GM19238 (cell line): ENCODE measurements at regions not wholly inside any gene's neighbourhood (a gene's known extent, or its start where the extent isn't known, plus 50 kb on each side); places are given as distances from the start of the nearest gene placed in this dataset.

Experiments used
- DNase-seq: peaks from one replicate; pipeline ENCODE4 v3.0.0; 2011; ENCODE audit warnings: low spot score; ENCODE audit not compliant: insufficient read length

DNA sequence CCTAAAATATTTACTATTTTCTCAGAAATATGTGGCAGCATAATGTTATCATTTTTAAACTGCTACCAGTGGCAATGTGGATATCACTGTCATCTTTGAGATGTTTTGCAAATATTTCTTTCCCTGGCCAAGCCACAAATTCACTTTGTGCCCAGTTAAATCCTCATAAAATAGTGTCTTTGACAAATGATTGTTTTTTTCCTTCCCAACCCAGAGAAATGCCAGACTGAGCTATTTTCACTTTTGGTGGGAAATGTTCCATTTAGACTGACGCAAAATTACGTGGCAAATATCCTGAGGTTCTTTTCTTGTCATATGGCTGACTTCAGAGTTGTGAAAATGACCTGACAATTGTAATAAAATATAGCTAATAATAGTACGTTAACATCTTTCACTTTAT is 807.0 kb upstream of the SOX9 start:
- no peak for DNase-seq

DNA sequence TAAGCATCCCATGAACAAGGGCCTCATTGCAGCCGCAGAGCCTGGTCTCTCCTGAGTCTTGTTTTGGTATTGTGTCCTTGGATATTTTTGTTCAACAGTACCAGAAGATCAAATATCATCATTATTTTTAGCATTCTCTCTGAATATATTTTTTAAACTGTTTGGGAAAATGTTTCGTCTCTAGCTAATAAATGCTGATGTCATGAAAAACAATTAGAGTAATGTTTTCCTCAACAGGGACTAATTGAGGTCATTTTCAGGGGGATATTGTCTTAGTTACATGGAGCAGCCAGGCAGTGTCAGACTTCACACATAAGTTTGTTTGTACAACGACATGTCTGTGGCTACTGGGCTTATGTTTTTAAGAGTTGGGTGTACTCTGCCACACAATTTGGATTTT is 805.3 kb upstream of the SOX9 start:
- no peak for DNase-seq

DNA sequence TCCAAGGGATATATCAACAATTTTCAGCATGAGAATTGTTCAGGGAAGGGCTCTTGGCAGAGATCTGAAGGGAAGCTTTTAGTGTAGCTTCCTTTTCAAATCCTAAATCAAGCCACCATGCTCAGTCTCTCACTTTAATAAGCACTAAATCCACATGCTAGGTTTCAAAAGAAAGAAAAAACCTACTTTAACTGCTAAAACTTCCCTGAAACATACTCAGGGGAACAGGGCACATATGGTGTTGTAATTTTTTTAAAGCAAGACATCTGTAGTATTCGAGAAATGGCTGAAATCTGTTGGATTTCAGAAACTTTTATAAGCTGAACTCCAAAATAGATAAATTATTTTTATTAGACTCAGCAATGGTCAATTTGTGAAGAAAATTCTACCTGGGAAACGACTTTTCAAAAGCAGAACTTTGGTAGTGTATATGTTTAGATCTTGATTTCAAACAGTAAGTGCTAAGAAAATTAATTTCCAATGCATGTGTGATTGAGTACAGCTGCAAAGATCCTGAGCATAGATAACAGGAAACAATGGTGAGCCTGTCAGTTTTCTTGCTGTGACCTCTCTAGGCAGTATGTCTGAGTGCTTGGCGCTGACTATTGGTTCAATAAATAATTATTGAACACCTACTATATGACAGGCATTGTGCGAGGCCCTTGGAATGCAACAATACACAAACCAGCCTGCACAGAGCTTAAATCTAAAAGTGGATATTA is 804.5 kb upstream of the SOX9 start:
- no peak for DNase-seq

DNA sequence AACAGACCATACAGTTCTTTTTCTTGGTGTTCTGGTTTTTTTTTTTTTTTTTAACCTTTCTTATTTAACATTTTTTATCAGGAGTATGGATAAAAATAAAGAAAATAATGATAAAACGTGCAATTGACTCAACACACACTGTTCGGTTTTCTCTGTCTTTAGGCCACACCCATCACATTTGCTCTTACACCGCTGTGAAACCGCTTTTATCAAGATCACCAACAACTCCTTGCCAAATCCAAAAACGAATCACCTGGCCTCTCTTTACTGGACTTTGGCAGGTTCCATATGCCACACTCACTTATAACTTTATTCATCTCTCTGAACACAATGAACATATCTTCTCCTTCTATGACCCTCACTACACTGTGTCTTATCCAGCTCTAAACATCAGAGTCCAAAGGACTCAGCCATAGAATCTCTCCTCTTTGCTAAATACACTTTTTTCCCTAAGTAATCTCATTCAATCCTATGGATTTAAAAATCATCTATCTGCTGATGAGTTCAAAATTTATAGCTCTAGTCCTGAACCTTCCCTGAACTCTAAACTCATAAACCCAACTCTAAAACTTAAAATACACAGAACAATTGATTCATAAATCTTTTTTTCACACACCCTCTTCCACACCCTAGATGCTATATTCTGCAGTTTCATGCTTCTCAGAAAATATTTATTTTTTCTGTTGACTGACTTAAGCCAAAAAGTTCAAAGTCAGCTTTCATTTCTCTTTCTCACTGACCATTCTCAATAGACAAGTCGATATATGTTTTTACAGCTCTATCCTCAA is 800.6 kb upstream of the SOX9 start:
- DNase-seq: no peak

DNA sequence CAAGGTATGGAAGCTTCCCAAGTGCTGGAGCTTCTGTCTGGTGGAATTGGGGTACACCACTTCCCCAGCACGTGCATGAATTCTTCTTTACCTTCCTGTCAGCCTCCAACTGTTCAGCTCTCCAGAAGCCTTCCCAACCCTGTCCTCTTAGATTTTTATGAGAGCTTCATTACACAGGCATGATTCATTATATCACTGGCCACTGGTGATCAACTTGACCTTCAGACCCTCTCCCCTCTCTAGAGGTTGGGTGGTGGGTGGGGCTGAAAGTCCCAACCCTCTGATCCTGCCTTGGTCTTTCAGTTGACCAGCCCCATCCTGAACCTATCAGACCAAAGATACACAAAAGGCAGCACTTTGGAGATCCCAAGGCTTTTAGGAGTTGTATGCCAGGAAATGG is 795.7 kb upstream of the SOX9 start:
- no peak for DNase-seq

DNA sequence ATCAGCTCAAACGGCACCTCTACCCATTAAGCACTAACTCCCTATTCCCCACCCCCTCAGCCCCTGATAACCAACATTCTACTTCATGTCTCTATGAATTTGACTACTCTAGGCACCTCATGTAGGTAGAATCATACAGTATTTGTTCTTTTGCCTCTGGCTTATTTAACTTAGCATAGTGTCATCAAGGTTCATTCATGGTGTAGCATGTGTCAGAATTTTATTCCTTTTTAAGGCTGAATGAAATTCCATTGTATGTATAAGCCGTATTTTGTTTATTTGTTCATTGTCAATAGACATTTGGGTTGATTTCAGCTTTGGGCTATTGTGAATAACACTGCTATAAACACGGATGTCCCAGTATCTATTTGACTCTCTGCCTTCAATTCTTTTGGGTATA is 794.9 kb upstream of the SOX9 start:
- no peak for DNase-seq

DNA sequence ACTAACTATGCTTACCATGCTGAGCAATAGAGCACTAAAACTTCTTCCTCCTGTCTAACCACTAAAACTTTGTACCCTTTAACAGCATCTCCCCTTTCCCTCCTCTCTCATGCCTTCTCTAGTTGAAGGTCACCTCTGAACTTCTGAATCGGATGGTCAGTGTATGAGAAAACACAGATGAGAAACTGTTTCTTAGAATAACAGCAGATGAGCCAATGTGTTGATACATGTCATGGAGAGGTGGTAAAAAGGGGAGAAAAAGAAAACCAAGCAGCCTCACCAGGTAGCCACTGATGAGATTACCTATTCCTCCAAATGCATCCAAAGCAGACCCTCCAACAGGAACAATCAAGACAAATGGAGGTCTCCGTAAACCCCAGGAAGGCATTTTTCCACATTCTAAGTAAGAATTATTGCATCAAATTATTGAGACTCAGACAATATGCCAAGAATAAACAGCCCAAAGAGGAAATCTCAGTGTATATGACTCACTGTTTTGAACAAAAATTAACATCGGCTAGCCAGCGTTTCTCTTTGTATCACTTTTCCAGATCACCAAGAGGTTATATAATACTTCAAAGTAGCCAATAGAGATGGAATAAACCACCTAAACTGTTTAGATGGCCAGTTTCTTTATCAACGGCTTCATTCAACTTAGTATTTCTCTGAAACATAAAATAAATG is 793.3 kb upstream of the SOX9 start:
- no peak for DNase-seq

DNA sequence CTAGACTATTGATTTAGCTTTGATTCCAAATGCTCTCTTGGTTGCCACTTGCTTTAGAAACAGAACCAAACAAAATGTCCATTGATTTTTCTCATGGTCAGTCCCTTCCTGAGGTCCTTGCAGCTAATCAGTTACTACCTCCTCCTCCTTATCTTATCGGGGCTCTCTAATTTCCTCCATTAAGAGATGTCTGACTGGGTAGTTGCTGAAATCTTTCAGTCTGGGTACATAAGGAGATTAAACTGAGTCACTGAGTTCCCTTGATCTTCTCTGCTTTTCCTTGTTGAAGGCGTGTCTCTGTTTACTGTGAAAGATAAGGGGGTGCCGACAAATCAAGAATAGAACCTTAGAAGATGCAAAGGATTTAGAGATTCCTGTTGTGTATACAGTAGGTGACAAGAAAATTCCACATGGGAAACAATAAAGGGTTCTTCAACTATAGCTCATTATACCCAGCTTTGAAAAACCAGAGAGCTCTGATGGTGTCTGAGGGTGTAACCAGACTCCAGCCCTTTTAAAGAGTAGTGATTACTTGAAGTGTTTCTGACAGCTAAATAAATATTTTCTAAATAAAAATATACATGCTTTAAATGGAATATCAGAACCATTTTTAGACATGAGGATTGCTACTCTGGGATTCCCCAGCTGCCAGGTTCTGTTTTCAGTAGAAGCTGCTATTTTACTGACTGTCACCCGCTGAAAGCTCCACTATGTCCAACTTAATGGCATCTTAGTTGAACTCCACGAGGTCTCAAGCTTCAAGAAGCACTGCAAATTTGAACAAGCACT is 791.3 kb upstream of the SOX9 start:
- DNase-seq: no peak

DNA sequence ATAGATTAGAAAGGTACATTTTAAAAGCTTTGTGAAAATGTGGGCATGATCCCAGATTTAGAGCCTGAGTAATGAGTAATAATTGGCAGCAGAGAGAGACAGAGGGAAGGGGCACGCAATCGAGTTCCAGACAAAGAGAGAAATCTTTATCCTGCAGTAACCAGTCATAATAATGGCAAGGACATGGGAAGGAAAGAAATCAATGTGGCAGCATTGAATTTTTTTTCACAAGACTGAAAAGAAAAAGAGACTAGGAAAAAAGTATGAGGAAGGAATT is 790.8 kb upstream of the SOX9 start:
- no peak for DNase-seq

DNA sequence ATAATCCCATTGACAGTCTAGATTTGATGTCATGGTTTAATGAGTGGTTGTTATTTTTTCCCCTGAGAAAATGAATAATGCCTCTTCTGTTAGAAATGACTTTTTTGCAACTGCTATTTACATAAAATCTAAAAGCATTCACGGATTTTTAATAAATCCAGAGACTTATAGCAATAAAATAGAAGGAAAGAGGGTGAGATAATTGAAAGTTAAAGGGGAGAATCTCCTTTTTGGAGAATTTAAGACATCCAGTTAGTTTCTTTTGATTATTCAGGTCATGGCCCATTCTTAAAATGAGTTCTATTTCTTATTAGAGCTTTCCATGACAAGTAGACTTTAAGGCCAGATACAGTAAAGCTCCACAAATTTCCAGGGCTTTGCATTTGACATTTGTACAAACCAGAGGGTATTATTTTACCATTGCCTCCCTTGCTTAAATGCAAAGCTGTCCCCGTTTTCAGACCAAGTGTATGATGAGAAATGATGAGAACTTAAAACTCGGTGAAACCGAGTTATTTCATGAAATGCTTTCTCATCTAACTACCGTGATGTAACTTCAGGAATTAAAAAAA is 789.0 kb upstream of the SOX9 start:
- DNase-seq: no peak

DNA sequence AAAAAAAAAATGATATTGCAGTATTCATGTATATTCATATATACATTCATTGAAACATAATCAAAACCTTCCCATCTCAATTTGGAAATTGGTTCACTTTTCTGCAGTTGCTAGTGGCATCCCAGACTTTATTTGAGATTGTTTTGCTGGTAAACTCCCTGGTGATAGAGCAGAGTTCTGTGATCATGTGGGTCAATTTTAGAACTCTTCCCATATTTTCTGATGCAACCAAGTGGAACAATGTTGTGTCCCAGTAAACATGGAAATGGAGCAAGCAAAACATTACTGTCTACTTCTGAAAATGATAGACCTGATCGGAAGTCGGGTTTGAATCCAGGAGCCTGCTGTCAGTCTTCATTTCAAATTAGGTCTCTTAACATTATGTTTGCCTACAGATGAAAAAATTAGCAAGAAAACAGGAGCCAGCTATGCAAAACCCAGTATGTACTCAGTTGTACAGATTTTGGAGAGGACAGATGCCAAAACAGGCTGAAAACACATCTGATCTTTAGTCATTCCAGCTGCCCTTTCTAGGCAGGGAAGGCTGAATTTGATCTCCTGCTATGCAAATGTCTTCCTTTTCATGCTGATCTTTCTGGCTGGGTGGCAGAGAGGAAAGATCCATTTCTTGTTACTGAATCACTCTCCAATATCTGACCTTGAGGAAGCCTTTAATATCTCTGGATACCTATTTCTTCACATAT is 786.6 kb upstream of the SOX9 start:
- no peak for DNase-seq

DNA sequence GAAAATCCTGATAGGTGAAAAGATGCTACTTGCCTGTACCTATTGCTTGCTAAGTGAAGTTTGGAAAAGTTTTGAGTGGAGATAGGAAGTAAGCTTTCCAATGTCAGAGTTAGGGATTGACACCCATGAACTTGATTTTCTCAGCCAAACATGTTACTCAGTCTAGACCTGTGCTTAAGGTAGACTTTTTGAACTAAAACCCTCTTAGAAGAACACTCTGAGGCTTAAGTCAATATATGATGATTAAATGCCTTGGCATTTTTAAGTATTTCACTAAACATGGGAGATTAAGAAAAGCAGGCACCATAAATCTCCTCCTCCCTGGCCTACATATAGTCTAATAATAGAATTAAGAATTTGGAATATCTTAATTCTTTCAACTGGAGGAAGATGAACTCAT is 785.6 kb upstream of the SOX9 start:
- DNase-seq: no peak

DNA sequence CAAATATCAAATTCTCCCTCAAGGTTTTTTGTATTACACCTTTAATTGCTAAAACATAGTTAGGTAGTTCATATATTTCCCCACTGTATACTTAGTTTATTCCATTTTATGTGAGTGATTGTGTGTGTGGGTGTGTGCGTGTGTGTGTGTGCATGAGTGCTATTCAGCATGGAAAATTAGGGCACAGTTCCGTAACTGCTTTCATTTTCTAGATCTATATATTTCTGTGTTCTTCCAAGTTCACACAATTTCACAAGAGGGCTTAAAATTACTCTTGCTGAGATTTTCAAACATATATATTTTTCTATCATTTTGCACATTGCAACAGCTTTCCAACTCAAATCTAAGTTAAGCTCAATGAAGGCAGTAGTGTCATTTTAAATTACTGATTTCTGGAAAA is 782.9 kb upstream of the SOX9 start:
- DNase-seq: no peak

DNA sequence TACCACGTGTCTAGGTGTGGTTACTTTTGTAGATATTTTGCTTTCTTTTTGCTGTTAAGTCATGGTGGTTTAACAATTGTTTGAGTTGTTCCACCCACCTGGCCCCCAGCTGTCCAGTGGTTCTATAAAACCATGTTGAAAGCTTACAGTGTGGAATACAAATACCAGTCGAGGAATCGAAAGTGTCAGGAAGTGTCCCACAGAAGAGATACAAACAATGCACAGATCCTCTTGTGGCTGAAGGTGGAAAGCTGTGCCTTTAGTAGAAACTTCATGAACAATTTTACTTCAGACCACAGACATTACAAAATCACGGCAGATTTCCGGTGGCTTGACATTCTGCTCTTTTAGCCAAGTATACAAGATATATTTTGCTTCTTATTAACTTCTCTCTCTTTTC is 782.4 kb upstream of the SOX9 start:
- DNase-seq: no peak

DNA sequence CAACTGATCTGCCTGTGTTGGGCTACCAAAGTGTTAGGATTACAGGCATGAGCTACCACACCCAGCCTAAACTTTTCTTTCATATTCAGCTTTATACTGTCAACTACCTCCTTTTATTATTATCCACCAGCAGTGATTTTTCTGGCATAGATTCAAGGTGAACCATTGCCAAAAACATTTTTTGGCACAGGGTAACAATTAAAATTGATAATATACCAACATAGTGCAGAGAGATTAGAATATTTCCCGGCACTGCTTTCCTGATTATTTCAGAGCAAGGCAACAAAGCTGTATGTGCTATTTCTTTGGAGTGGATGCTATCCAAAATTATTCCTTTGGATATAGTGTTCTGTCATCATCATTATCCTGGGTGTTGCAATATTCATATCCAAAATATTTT is 781.6 kb upstream of the SOX9 start:
- DNase-seq: no peak

DNA sequence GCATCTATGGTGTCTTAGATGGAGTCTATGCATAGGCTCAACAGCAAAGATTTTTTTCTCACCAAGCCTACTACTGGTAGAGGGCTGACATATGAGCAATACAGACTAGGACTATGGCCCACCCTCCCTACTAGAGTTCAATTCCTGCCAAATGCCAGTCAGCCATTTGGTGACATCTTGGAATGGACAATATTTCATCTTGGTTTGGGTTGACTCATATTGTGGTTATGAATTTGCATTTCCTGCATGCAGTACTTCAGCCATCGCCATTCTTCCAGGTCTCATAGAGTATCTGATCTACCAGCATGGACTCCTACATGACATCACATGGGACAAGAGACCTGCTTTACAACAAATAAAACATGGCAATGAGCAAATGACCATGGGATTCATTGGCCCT is 778.1 kb upstream of the SOX9 start:
- DNase-seq: no peak

DNA sequence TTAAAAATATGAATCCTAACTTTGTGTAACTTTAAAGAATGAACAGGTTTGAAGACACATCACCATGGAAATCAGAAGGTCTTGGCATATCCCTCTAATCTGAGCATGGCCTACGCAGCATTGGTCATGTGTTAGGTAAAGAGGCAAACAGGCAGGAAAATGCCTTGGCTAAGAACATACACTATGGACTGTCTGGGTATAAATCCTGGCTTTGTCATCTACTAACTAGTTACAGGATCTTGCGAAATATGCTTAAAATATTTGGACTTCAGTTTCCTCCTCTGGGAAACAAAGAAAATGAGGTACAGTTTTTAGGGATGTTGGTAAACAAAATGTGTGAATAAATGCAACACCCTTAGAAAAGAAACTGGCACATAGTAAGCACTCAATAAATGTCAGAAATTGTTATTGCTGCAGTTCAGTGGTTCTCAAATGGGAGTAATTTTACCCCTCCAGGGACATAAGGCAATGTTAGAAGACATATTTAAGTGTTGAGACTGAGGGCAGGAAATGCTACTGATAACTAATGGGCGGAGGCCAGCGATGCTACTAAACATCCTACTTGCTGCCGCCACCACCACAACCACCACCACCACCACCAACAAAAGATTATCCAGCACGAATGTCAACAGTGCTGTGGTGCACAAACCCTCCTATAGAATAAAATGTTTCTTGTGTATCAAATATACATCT is 770.8 kb upstream of the SOX9 start:
- DNase-seq: no peak

DNA sequence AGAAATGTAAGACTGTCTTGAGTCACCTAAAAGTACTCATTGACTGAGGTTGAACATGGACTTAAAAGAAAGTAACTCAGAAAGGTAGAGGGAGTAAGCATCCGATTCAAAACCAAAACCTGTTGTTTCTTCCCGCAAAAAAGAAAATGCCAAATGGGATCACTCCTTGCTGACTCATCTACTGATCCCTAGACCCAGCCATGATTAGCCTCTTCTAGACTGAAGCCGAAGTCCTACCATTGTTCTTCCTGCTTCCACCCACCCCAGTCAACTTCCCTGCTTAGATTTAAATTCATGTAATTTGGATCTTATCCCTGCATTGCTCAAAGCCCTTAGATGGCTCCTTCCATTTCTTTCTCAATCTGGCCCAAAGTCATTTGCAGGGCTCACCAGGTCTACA is 760.5 kb upstream of the SOX9 start:
- no peak for DNase-seq

DNA sequence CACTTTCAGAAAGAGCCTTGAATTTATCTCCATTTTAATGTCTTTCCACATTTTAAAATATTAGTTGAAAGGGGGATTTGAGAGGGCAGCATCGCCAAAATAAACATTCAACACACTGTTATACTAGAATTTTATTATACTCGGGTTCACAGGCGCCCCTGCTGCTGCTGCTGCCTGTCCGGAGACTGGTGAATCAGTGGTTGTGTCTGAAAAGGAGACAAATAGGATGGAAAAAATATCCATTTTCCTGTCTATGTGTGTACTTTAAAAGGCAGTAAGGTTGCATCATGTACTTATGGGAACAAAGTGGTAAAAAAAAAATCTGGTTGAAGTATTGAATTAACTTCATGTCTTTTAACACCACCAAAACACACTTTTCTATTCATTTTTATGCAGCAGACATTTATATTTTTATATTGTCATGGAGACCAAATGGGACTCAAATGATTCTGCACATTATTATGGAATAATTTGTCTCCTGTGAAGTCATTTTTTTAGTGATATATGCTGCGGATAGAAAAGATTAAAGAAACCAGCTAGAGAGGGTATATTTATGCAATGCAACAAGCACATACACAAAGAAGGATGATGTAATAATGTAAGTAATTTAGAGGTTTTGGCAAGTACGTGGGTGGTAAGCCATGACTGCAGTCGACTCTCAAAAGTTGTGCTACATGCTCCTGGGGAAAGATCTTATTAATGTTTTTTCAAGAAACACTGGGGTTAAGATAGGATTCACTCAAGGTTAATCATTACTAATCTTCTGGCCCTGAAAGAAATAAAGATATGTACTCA is 759.0 kb upstream of the SOX9 start:
- DNase-seq: no peak

DNA sequence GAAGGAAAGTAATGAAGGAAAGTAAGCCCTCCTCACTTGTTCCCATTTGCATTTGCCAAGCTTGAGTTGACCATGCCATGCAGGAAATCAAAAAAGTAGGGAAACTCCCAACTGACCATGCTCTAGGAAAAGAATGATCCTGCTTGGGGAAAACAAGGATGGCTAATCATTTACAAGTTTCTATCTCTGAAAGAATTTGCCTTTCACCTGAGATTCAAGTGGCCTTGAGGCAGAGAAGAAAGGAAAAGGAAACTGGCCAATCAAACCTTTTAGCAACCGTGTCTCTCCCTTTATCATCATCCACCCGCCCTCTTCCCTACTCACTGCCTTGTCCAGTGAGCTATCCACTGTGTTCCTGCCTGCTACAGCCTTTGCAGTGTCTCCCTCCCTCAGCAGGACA is 757.2 kb upstream of the SOX9 start:
- no peak for DNase-seq
